Calu3 (cell line): ENCODE measurements at regions not wholly inside any gene's neighbourhood (a gene's known extent, or its start where the extent isn't known, plus 50 kb on each side); places are given as distances from the start of the nearest gene placed in this dataset.

Experiments
- BruUV-seq: library from RNA; stranded (reverse); fragments of 400-500 nt; replicated peaks from 2 replicates; lab custom pipeline; 2021; lab: Mats Ljungman, UMichigan
- CTCF ChIA-PET: fragments of 300-600 bp; sonication (Branson Sonifier 250); formaldehyde crosslinking; loops from one replicate; lab custom pipeline; 2022; ENCODE audit warnings: antibody characterized with exemption; lab: Charles Lee
- DNase-seq: peaks from one replicate; pipeline ENCODE4 v3.0.0; 2022
- H3K27ac Mint-ChIP-seq: one replicate; pipeline ENCODE4 v1.8.0; 2022; ENCODE audit warnings: mixed read lengths; ENCODE audit not compliant: unreplicated experiment
- H3K27me3 Mint-ChIP-seq: one replicate; pipeline ENCODE4 v1.8.0; 2022; ENCODE audit warnings: mixed read lengths; ENCODE audit not compliant: unreplicated experiment
- H3K36me3 Mint-ChIP-seq: one replicate; pipeline ENCODE4 v1.8.0; 2022; ENCODE audit warnings: mild to moderate bottlenecking, moderate library complexity, mixed read lengths; ENCODE audit not compliant: insufficient read depth, unreplicated experiment
- H3K4me1 Mint-ChIP-seq: one replicate; pipeline ENCODE4 v1.8.0; 2022; ENCODE audit warnings: mild to moderate bottlenecking, low read depth, mixed read lengths; ENCODE audit not compliant: unreplicated experiment
- H3K4me3 Mint-ChIP-seq: one replicate; pipeline ENCODE4 v1.8.0; 2022; ENCODE audit warnings: mild to moderate bottlenecking, low read depth, moderate library complexity, mixed read lengths; ENCODE audit not compliant: unreplicated experiment
- H3K9me3 Mint-ChIP-seq: one replicate; pipeline ENCODE4 v1.8.0; 2022; ENCODE audit warnings: low read depth, mixed read lengths; ENCODE audit not compliant: unreplicated experiment
- intact Hi-C: fragments of 100-400 bp; cut with micrococcal nuclease; formaldehyde crosslinking; loops from one replicate; pipeline ENCODE4 v1.10.0; 2022; ENCODE audit not compliant: unreplicated experiment
- TF ChIP-seq, protein P1 (sequence below): fragments of 200-600 bp; IDR thresholded peaks from one replicate; pipeline ENCODE4 v1.8.0; 2022; ENCODE audit warnings: antibody characterized with exemption; ENCODE audit not compliant: unreplicated experiment

DNA sequence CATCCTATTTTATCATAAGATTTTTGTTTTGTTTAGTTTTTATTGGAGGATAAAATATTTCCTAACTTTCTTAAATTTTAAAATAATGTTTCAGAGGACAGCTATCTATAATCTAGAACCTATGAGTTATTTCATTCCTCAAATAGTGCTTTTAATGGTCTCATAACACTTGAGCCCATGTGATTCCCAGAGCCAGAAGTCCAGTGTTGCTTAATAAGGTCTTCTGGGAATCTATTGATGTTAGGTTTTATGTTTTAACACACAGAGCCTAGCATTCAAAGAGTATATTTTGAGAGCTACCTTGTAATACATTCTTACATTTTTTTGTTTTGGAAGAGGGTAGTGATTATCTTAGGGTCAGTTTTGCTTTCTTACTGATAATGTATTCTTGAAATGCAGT lies 200.2 kb downstream of the CENPW start:
- H3K4me1 Mint-ChIP-seq, result peaks cover 21% of the 10 kb centered on the region
- H3K4me3 Mint-ChIP-seq, result no peak overlapping the region
- TF ChIP-seq, protein P1, sequence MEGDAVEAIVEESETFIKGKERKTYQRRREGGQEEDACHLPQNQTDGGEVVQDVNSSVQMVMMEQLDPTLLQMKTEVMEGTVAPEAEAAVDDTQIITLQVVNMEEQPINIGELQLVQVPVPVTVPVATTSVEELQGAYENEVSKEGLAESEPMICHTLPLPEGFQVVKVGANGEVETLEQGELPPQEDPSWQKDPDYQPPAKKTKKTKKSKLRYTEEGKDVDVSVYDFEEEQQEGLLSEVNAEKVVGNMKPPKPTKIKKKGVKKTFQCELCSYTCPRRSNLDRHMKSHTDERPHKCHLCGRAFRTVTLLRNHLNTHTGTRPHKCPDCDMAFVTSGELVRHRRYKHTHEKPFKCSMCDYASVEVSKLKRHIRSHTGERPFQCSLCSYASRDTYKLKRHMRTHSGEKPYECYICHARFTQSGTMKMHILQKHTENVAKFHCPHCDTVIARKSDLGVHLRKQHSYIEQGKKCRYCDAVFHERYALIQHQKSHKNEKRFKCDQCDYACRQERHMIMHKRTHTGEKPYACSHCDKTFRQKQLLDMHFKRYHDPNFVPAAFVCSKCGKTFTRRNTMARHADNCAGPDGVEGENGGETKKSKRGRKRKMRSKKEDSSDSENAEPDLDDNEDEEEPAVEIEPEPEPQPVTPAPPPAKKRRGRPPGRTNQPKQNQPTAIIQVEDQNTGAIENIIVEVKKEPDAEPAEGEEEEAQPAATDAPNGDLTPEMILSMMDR, result no peak
- no TSS peak for BruUV-seq
- H3K9me3 Mint-ChIP-seq, result no peaks in the 10 kb centered on the region
- H3K27me3 Mint-ChIP-seq, result no peaks in the 10 kb centered on the region
- intact Hi-C loops, result no loop called here
- no peak for DNase-seq
- H3K27ac Mint-ChIP-seq, result no peak overlapping the region
- no peaks in the 10 kb centered on the region for H3K36me3 Mint-ChIP-seq
- CTCF ChIA-PET, result no interaction called here

GRCh38 chr6:126541806-126542491 lies 202.0 kb downstream of the CENPW start:
- BruUV-seq, result no TSS peak
- no peaks in the 10 kb centered on the region for H3K36me3 Mint-ChIP-seq
- TF ChIP-seq, protein P1, result no peak
- H3K4me1 Mint-ChIP-seq, result peaks cover 21% of the 10 kb centered on the region
- intact Hi-C loops, result no loop called here
- H3K27ac Mint-ChIP-seq, result no peak overlapping the region
- no peaks in the 10 kb centered on the region for H3K9me3 Mint-ChIP-seq
- no peak for DNase-seq
- CTCF ChIA-PET, result no interaction called here
- H3K27me3 Mint-ChIP-seq, result no peaks in the 10 kb centered on the region
- H3K4me3 Mint-ChIP-seq, result no peak overlapping the region

GRCh38 chr6:126546541-126547120 lies 206.7 kb downstream of the CENPW start:
- CTCF ChIA-PET, result no interaction called here
- Mint-ChIP-seq H3K27me3 (no peaks in the 10 kb centered on the region), H3K4me1 (peaks cover 9% of the 10 kb centered on the region), H3K9me3 (no peaks in the 10 kb centered on the region), H3K4me3 (no peak overlapping the region), H3K27ac (no peak overlapping the region), H3K36me3 (no peaks in the 10 kb centered on the region)
- TF ChIP-seq, protein P1, result no peak
- intact Hi-C loops, result no loop called here
- BruUV-seq, result no TSS peak
- DNase-seq, result no peak

DNA sequence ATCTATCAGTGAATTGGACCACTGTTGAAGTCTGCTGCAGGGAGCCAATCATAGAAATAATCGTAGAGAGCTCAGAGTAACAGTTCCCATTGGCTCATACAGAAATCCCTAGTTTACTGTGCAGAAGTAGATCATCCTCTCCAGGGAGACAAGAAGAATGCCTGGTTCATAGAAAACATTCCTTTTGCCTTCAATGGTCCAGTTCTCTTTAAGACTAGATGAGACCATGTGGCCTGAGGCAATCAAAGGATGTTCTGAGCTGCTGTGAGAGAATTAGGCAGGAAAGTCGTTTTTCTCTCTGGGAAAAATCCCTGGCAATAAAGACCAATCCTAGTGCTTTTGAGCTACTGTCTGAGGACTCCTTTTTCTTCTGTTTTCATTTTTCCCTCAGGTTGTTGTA lies 208.4 kb downstream of the CENPW start:
- H3K4me3 Mint-ChIP-seq, result no peak overlapping the region
- no peak for DNase-seq
- TF ChIP-seq, protein P1, result no peak
- BruUV-seq, result no TSS peak
- CTCF ChIA-PET, result interaction anchor here (0.5 kb wide), 1 partner anchor 357 kb away, joined by 5 read pairs; no protein-coding TSS in a partner anchor
- intact Hi-C loops, result no loop called here
- H3K36me3 Mint-ChIP-seq, result no peaks in the 10 kb centered on the region
- no peaks in the 10 kb centered on the region for H3K27me3 Mint-ChIP-seq
- no peak overlapping the region for H3K27ac Mint-ChIP-seq
- H3K4me1 Mint-ChIP-seq, result no peaks in the 10 kb centered on the region
- H3K9me3 Mint-ChIP-seq, result no peaks in the 10 kb centered on the region
